ENCODE measurements at regions not wholly inside any gene's neighbourhood (a gene's known extent, or its start where the extent isn't known, plus 50 kb on each side); places are given as distances from the start of the nearest gene placed in this dataset.
"Not testable (repeated sequence)": the region's sequence is repeated elsewhere in the genome, so short reads cannot be mapped to it uniquely, and the experiment has no call there.

- POLR2A ChIA-PET = no interaction called here
- Mint-ChIP-seq H3K4me3 (no peak overlapping the region), H3K27me3 (peaks cover 17% of the 10 kb centered on the region), H3K27ac (no peak overlapping the region), H3K4me1 (no peaks in the 10 kb centered on the region), H3K9me3 (ENCODE audit: insufficient read depth) (peaks cover 8% of the 10 kb centered on the region)
- Histone ChIP-seq H3K79me2 (ENCODE audit: control insufficient read depth, insufficient read depth, low read length) (no peaks in the 10 kb centered on the region), H3K4me2 (replicated peaks; ENCODE audit: low read depth, low read length, poor library complexity, severe bottlenecking) (no peak overlapping the region), H3K27me3 (replicated peaks in 1 of 4; ENCODE audit: control extremely low read depth in 1 of 4, control insufficient read depth in 3 of 4, insufficient read depth in 4 of 4, low read length in 3 of 4) (no peaks in the 10 kb centered on the region), H3K4me3 (ENCODE audit: control extremely low read depth in 1 of 5, extremely low read depth in 1 of 5, insufficient read depth in 1 of 5, low read depth in 2 of 5, low read length in 4 of 5) (no peak overlapping the region), H3K9me3 (ENCODE audit: control extremely low read depth in 1 of 3, control insufficient read depth in 2 of 3, insufficient read depth in 1 of 3, low read length in 2 of 3) (peaks cover 0 to 10% (median 5%) of the 10 kb centered on the region in 3 donors), H3K4me1 (ENCODE audit: control insufficient read depth in 2 of 2, insufficient read depth in 2 of 2, low read length in 2 of 2) (no peaks in the 10 kb centered on the region), H2AFZ (ENCODE audit: insufficient read depth, low read depth, low read length, poor library complexity, severe bottlenecking) (no peak overlapping the region), H3K27ac (ENCODE audit: low read length in 2 of 2) (no peak overlapping the region), H3K9ac (ENCODE audit: low read length) (no peak overlapping the region), H3K36me3 (replicated peaks in 1 of 2; ENCODE audit: control extremely low read depth in 1 of 2, control insufficient read depth in 1 of 2, extremely low read depth in 1 of 2, insufficient read depth in 2 of 2, low read length in 1 of 2) (no peaks in the 10 kb centered on the region), H4K20me1 (ENCODE audit: control insufficient read depth, insufficient read depth, low read length, poor library complexity, severe bottlenecking) (no peaks in the 10 kb centered on the region)
- TF ChIP-seq CTCF (IDR thresholded peaks at IDR 0.05) (no peak), EZH2 (IDR thresholded peaks at IDR 0.05; ENCODE audit: borderline replicate concordance, insufficient read depth, low read depth, low read length, poor library complexity, severe bottlenecking) (no peak)
- CTCF ChIA-PET = no interaction called here
- DNase-seq (no peak), ATAC-seq (ENCODE audit: low read depth) (no peak)
- WGBS (ENCODE audit: insufficient coverage) = 93% methylated on average over 3 of the region's 3 CpGs
- intact Hi-C loops (cut with micrococcal nuclease) = no loop called here
Measured at GRCh38 chr12:22826026-22826425, 201.1 kb downstream of the ETNK1 start.

- H3K4me1 ChIP-seq (ENCODE audit: control insufficient read depth in 2 of 2, insufficient read depth in 2 of 2, low read length in 2 of 2); H4K20me1 ChIP-seq (ENCODE audit: control insufficient read depth, insufficient read depth, low read length, poor library complexity, severe bottlenecking); H2AFZ ChIP-seq (ENCODE audit: insufficient read depth, low read depth, low read length, poor library complexity, severe bottlenecking); H3K27ac Mint-ChIP-seq; H3K9me3 Mint-ChIP-seq (ENCODE audit: insufficient read depth); DNase-seq; CTCF ChIA-PET; H3K27ac ChIP-seq (ENCODE audit: low read length in 2 of 2); H3K27me3 ChIP-seq (replicated peaks in 1 of 4; ENCODE audit: control extremely low read depth in 1 of 4, control insufficient read depth in 3 of 4, insufficient read depth in 4 of 4, low read length in 3 of 4); H3K36me3 ChIP-seq (replicated peaks in 1 of 2; ENCODE audit: control extremely low read depth in 1 of 2, control insufficient read depth in 1 of 2, extremely low read depth in 1 of 2, insufficient read depth in 2 of 2, low read length in 1 of 2); H3K4me2 ChIP-seq (replicated peaks; ENCODE audit: low read depth, low read length, poor library complexity, severe bottlenecking); H3K4me3 ChIP-seq (ENCODE audit: control extremely low read depth in 1 of 5, extremely low read depth in 1 of 5, insufficient read depth in 1 of 5, low read depth in 2 of 5, low read length in 4 of 5); H3K4me3 Mint-ChIP-seq; H3K9ac ChIP-seq (ENCODE audit: low read length); H3K4me1 Mint-ChIP-seq; intact Hi-C loops (cut with micrococcal nuclease); ATAC-seq (ENCODE audit: low read depth); H3K79me2 ChIP-seq (ENCODE audit: control insufficient read depth, insufficient read depth, low read length); POLR2A ChIA-PET: not testable (repeated sequence)
- 80% methylated on average over 1 of the region's 9 CpGs for WGBS (ENCODE audit: insufficient coverage)
- peaks cover 0 to 10% (median 5%) of the 10 kb centered on the region in 3 donors for H3K9me3 ChIP-seq (ENCODE audit: control extremely low read depth in 1 of 3, control insufficient read depth in 2 of 3, insufficient read depth in 1 of 3, low read length in 2 of 3)
- H3K27me3 Mint-ChIP-seq = peaks cover 17% of the 10 kb centered on the region
Measured at GRCh38 chr12:22826446-22826981, 201.5 kb downstream of the ETNK1 start.

All from B cell (primary cell).